HEK293T (cell line): ENCODE measurements at regions not wholly inside any gene's neighbourhood (a gene's known extent, or its start where the extent isn't known, plus 50 kb on each side); places are given as distances from the start of the nearest gene placed in this dataset.

Experiments used
- BHLHE40 ChIP-seq: fragments of 450-650 bp; IDR thresholded peaks from 2 replicates; pipeline ENCODE4 v1.6.1; 2016; ENCODE audit warnings: mild to moderate bottlenecking, moderate library complexity, borderline replicate concordance
- ELF4 ChIP-seq: fragments of 450-650 bp; IDR thresholded peaks from 2 replicates; pipeline ENCODE4 v1.6.1; 2017; ENCODE audit warnings: antibody characterized with exemption
- FOXA1 ChIP-seq: fragments of 450-650 bp; IDR thresholded peaks from 2 replicates; pipeline ENCODE4 v1.6.1; 2016; ENCODE audit warnings: mild to moderate bottlenecking
- FOXK2 ChIP-seq: fragments of 450-650 bp; IDR thresholded peaks from 2 replicates; pipeline ENCODE4 v1.6.1; 2016; ENCODE audit warnings: mild to moderate bottlenecking
- FOXM1 ChIP-seq: fragments of 450-650 bp; IDR thresholded peaks from 2 replicates; pipeline ENCODE4 v1.6.1; 2017; ENCODE audit warnings: mild to moderate bottlenecking, borderline replicate concordance
- HDGF ChIP-seq: fragments of 450-650 bp; IDR thresholded peaks from 2 replicates; pipeline ENCODE4 v1.6.1; 2017; ENCODE audit warnings: antibody characterized with exemption, borderline replicate concordance
- L3MBTL2 ChIP-seq: fragments of 450-650 bp; conservative IDR thresholded peaks from 2 replicates; pipeline ENCODE4 v1.6.1; 2016; ENCODE audit warnings: mild to moderate bottlenecking
- NFRKB ChIP-seq: fragments of 450-650 bp; IDR thresholded peaks from 2 replicates; pipeline ENCODE4 v1.6.1; 2016; ENCODE audit warnings: mild to moderate bottlenecking, moderate library complexity
- PKNOX1 ChIP-seq: fragments of 450-650 bp; IDR thresholded peaks from 2 replicates; pipeline ENCODE4 v1.6.1; 2016
- SP1 ChIP-seq: fragments of 450-650 bp; IDR thresholded peaks from 2 replicates; pipeline ENCODE4 v1.6.1; 2017
- SUZ12 ChIP-seq: fragments of 450-650 bp; IDR thresholded peaks from 2 replicates; pipeline ENCODE4 v1.6.1; 2016; ENCODE audit warnings: mild to moderate bottlenecking
- TARDBP ChIP-seq: fragments of 450-650 bp; IDR thresholded peaks from 2 replicates; pipeline ENCODE4 v1.6.1; 2016
- ZNF384 ChIP-seq: fragments of 450-650 bp; IDR thresholded peaks from 2 replicates; pipeline ENCODE4 v1.6.1; 2016

- TF ChIP-seq PKNOX1: no peak
- TF ChIP-seq FOXA1: no peak
- no peak for TF ChIP-seq SP1
- no peak for TF ChIP-seq ZNF384
- no peak for TF ChIP-seq FOXM1
- no peak for TF ChIP-seq TARDBP
- no peak for TF ChIP-seq SUZ12
- no peak for TF ChIP-seq HDGF
- TF ChIP-seq ELF4: no peak
- no peak for TF ChIP-seq NFRKB
- TF ChIP-seq L3MBTL2: no peak
- no peak for TF ChIP-seq BHLHE40
- no peak for TF ChIP-seq FOXK2
Observed at GRCh38 chr5:169404223-169404622, 103.3 kb upstream of the SLIT3 start.
